HG03103 (cell line): ENCODE measurements at regions not wholly inside any gene's neighbourhood (a gene's known extent, or its start where the extent isn't known, plus 50 kb on each side); places are given as distances from the start of the nearest gene placed in this dataset.

ENCODE experiments used
- ATAC-seq: cut with Tn5 transposase; IDR thresholded peaks from one replicate; pipeline ENCODE4 v1.9.1; 2021; ENCODE audit warnings: low read depth; ENCODE audit not compliant: unreplicated experiment

- ATAC-seq = no peak
Measured at GRCh38 chr13:73261739-73262216, 203.0 kb downstream of the KLF5 start.

GRCh38 chr13:73259061-73260017, 200.5 kb downstream of the KLF5 start:
- ATAC-seq = no peak

DNA sequence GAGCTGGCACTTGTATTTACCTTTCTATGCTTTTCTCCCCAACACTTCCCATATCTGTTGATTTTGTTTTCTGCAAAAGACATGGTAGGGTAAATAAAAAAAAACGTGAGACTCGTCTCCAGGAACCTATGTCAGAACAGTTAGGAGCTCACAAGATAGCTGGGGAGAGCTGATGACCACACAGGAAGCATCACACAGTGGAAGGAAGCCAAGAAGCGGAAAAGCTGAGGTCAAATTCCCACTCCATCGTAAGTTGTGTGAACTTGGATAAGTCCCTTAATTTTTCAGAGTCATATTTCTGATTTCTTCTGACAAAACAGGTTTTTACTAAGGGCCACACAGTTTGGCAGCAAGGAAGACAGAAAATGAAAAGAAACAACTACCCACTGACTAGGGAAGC, 199.6 kb downstream of the KLF5 start:
- ATAC-seq = no peak

GRCh38 chr13:73254827-73255226, 196.0 kb downstream of the KLF5 start:
- ATAC-seq = no peak

GRCh38 chr13:73251626-73252265, 192.9 kb downstream of the KLF5 start:
- no peak for ATAC-seq

DNA sequence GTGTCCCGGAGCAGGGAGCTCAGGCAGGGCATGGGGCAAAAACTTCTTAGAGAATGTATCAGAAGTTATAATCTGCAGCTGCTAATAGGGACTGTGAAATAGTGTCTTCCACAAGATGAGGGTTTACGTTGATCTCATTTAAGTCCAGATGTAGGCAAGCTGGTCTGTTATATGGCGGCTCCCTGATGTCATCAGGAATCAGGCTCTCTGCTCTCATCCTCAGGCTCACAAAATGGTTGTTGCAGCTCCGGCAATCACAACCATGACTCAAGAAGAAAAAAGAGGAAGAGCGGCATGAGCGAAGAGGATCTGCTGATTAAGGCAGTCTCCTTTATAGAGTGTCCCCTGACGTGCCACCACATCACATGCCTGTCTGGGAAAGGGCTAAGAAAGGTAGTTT, 191.3 kb downstream of the KLF5 start:
- no peak for ATAC-seq

DNA sequence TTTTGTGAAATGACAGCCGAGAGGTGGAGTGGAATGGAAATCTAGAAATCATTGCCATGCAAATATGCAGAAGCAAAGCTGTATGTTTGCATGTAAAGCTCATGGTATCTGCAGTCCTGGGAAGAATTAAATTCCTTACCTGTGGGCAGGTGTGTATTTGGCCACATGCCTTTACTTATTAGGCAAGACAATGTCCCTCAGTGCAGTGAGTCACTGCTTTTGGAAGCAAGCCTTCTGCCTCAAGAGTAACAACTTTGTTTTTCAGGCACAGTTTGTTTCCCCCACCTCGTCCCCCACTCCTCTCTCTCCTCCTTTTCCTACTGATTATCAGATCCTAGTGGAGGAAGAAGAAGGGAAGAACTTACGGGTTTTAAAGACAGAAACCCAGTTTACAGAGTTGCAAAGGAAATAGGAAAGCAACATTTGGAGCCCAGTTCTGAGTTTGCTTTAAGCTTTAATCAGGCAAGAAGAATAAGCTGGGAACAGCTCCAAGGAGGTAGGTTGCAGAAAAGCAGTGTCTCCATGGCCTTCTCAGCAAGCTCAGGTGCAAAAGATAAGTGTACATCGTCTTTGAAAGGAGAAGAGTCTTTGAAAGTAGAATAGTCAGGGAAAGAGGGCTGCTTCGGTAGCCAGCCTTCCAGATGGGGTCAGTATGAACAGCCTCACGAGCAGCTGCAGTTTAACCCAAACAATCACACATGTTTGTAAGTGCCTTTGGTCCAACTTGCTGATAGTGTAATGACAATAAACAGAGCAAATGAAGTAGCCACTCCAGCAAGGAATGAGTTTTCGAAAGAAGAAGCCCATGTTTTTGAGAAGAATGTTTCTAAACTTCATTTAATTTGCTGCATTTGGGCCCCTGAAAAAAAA, 190.1 kb downstream of the KLF5 start:
- no peak for ATAC-seq

- no peak for ATAC-seq
Measured at GRCh38 chr13:73248154-73248553, 189.3 kb downstream of the KLF5 start.

- ATAC-seq = no peak
Measured at GRCh38 chr13:73245246-73245645, 186.4 kb downstream of the KLF5 start.

GRCh38 chr13:73244467-73244866, 185.7 kb downstream of the KLF5 start:
- no peak for ATAC-seq

- no peak for ATAC-seq
Measured at GRCh38 chr13:73242515-73243015, 183.8 kb downstream of the KLF5 start.

DNA sequence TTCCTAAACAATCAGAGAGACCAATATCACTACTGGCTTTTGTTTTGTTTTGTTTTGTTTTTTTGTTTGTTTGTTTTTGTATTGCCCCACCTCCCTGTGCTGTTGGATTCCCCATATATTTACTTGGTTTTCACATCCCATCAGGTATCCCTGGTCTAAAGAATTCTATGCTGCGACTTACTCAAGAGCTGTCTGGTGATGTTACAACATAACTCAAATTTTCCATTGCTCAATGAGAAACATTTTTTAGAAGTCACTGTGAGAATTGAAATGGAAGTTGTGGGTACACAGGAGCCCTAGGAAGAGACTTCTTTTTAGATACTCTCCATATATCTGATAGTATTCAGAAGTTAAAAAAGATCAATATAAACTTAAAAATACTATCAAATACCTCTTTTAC, 181.4 kb downstream of the KLF5 start:
- no peak for ATAC-seq

DNA sequence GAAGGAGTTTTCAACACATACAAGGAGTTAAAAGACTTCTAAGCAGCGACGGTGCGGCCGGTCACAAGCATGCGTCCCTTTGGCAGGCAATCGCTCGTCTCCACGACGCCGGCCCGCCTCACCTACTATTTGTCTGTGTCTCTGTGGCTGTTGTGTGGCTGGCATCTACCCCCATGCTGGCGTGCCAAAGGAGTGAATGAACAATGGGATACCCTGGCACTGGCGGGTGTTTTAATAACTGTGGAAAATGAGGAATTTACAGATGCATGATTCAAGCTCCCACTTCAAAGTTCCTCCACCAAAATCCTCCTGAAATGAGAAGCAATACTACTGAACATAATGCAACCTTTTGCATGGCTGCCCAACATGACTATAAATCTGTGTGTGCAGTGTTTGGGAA, 176.6 kb downstream of the KLF5 start:
- ATAC-seq = no peak

DNA sequence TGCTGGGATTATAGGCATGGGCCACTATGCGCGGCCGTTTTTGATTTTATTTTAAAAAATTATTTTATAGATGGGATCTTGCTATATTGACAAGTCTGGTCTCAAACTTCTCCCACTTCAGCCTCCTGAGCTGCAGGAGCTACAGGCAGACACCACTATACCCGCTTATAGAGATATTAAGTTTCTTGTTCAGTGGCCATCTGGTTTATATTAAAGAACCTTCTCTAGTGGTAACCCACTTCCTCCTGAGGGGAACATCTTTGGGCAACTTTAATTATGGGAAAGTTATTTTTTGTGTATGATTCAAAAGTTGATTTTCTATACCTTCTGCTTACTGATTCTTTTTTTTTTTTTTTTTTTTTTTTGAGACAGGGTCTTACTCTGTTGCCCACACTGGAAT, 172.7 kb downstream of the KLF5 start:
- no peak for ATAC-seq

- no peak for ATAC-seq
Measured at GRCh38 chr13:73230716-73231115, 171.9 kb downstream of the KLF5 start.

GRCh38 chr13:73228546-73228945, 169.7 kb downstream of the KLF5 start:
- no peak for ATAC-seq

- no peak for ATAC-seq
Measured at GRCh38 chr13:73225990-73226389, 167.2 kb downstream of the KLF5 start.

- ATAC-seq = no peak
Measured at GRCh38 chr13:73224703-73225102, 165.9 kb downstream of the KLF5 start.

DNA sequence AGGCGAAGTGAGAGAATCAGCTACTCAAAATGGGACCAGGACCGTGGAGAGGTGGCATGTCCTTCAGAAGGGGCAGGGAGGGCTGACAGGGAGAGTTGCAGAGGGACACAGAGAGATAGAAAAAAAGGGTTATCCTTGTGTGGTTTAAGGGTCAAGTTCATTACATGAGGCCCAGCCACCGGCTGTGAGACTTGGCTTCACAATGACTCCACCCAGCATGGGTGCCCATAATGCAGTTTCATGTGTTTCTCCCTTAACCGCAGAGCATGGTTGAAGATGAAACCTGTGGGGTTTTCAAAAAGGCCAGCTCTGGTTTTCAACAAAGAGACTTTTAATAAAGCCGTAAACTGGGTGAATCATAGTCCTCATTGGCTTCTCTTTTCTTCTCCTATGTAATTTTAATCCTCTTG, 164.6 kb downstream of the KLF5 start:
- ATAC-seq = peak; percentile 51

GRCh38 chr13:73222627-73223305, 164.0 kb downstream of the KLF5 start:
- peak; percentile 11 for ATAC-seq
